Daoy (cell line): ENCODE measurements at regions not wholly inside any gene's neighbourhood (a gene's known extent, or its start where the extent isn't known, plus 50 kb on each side); places are given as distances from the start of the nearest gene placed in this dataset.

ENCODE experiments used
- DNase-seq: peaks from one replicate; pipeline ENCODE4 v3.0.0-alpha.2; 2015; ENCODE audit warnings: low read depth

GRCh38 chr20:57877995-57878394, 168.2 kb upstream of the PMEPA1 start:
- DNase-seq = no peak

- no peak for DNase-seq
Observed at GRCh38 chr20:57877131-57877824, 167.5 kb upstream of the PMEPA1 start.

GRCh38 chr20:57876163-57876562, 166.3 kb upstream of the PMEPA1 start:
- DNase-seq = no peak

GRCh38 chr20:57874141-57874540, 164.3 kb upstream of the PMEPA1 start:
- no peak for DNase-seq

GRCh38 chr20:57872816-57873409, 163.1 kb upstream of the PMEPA1 start:
- no peak for DNase-seq

GRCh38 chr20:57871237-57871632, 161.4 kb upstream of the PMEPA1 start:
- no peak for DNase-seq

- DNase-seq = no peak
Observed at GRCh38 chr20:57870597-57871236, 160.9 kb upstream of the PMEPA1 start.

- no peak for DNase-seq
Observed at GRCh38 chr20:57869951-57870315, 160.1 kb upstream of the PMEPA1 start.

GRCh38 chr20:57869291-57869950, 159.6 kb upstream of the PMEPA1 start:
- no peak for DNase-seq

- no peak for DNase-seq
Observed at GRCh38 chr20:57868310-57868709, 158.5 kb upstream of the PMEPA1 start.

GRCh38 chr20:57867807-57868206, 158.0 kb upstream of the PMEPA1 start:
- DNase-seq = no peak

- DNase-seq = no peak
Observed at GRCh38 chr20:57867181-57867803, 157.5 kb upstream of the PMEPA1 start.

- DNase-seq = peak; percentile 42
Observed at GRCh38 chr20:57866250-57867106, 156.7 kb upstream of the PMEPA1 start.

GRCh38 chr20:57865266-57865665, 155.5 kb upstream of the PMEPA1 start:
- no peak for DNase-seq

GRCh38 chr20:57860576-57860975, 150.8 kb upstream of the PMEPA1 start:
- DNase-seq = no peak

GRCh38 chr20:57857969-57858368, 148.2 kb upstream of the PMEPA1 start:
- no peak for DNase-seq

- no peak for DNase-seq
Observed at GRCh38 chr20:57857118-57857517, 147.3 kb upstream of the PMEPA1 start.

- DNase-seq = no peak
Observed at GRCh38 chr20:57856658-57857057, 146.8 kb upstream of the PMEPA1 start.

- peak; percentile 73 for DNase-seq
Observed at GRCh38 chr20:57851796-57852195, 142.0 kb upstream of the PMEPA1 start.

- DNase-seq = no peak
Observed at GRCh38 chr20:57851025-57851682, 141.3 kb upstream of the PMEPA1 start.
